ENCODE measurements at regions not wholly inside any gene's neighbourhood (a gene's known extent, or its start where the extent isn't known, plus 50 kb on each side); places are given as distances from the start of the nearest gene placed in this dataset.

DNA sequence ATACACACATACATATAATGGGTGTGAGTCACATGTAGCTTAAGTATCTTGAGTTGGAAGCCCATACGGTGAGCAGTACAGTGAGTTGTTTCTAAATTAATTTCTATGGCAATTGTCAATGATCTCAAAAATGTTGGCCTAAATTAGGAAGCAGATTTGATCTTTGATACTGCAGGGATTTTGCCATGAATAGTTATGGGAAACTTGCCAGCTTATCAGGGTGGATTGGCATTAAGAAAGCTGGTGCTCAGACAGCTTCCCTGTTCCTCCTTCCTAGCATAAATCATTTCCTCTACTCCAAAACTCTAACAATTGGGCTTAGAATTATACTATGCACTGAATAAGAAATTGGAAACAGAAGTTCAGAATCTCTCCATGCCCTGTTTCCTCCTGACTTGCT is 150.9 kb upstream of the FRMD6 start:
- Histone ChIP-seq H3K4me1 (peaks cover under 1% of the 10 kb centered on the region; the same call in 1 of the 2 replicates), H3K9me3 (no peaks in the 10 kb centered on the region), H3K27me3 (no peaks in the 10 kb centered on the region), H3K4me3 (ENCODE audit: low read depth, low read length) (no peak overlapping the region), H3K36me3 (no peaks in the 10 kb centered on the region)
- no peak for DNase-seq
- TF ChIP-seq, protein P1, sequence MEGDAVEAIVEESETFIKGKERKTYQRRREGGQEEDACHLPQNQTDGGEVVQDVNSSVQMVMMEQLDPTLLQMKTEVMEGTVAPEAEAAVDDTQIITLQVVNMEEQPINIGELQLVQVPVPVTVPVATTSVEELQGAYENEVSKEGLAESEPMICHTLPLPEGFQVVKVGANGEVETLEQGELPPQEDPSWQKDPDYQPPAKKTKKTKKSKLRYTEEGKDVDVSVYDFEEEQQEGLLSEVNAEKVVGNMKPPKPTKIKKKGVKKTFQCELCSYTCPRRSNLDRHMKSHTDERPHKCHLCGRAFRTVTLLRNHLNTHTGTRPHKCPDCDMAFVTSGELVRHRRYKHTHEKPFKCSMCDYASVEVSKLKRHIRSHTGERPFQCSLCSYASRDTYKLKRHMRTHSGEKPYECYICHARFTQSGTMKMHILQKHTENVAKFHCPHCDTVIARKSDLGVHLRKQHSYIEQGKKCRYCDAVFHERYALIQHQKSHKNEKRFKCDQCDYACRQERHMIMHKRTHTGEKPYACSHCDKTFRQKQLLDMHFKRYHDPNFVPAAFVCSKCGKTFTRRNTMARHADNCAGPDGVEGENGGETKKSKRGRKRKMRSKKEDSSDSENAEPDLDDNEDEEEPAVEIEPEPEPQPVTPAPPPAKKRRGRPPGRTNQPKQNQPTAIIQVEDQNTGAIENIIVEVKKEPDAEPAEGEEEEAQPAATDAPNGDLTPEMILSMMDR (IDR thresholded peaks at IDR 0.05; ENCODE audit: low read depth, low read length): no peak

DNA sequence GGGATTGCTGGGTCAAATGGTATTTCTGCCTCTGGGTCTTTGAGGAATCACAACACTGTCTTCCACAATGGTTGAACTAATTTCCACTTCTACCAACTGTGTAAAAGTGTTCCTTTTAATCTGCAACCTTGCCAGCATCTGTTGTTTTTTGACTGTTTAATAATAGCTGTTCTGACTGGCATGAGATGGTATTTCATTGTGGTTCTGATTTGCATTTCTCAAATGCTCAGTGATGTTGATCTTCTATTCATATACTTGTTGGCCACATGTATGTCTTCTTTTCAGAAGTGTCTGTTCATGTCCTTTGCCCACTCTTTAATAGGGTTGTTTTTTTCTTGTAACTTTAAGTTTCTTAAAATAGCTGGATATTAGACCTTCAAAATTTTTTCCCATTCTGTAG is 150.0 kb upstream of the FRMD6 start:
- no peaks in the 10 kb centered on the region for H3K36me3 ChIP-seq
- DNase-seq: no peak
- H3K27me3 ChIP-seq: no peaks in the 10 kb centered on the region
- peaks cover 9% of the 10 kb centered on the region for H3K4me1 ChIP-seq
- H3K4me3 ChIP-seq (ENCODE audit: low read depth, low read length): no peak overlapping the region
- TF ChIP-seq, protein P1 (IDR thresholded peaks at IDR 0.05; ENCODE audit: low read depth, low read length): no peak
- no peaks in the 10 kb centered on the region for H3K9me3 ChIP-seq

DNA sequence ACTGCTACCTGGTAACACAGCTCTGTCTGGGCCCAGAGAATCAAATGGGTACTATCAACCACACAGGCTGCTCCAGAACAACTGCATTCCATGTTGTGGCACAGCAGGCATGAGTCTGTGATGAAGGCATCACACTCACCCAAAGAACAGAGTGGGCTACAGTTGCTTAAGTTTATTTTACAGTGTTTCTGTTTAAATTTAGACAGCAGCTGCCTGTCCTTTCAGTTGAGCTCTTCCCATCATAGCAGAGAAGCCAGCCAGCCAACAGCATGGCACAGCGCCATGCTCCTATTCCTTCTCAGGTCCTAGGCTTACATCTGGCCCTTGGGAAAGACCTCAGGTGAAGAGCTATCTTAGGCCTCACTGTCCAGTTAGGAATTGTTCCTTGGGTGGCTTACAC is 147.0 kb upstream of the FRMD6 start:
- TF ChIP-seq, protein P1 (IDR thresholded peaks at IDR 0.05; ENCODE audit: low read depth, low read length): no peak
- Histone ChIP-seq H3K4me1 (peaks cover 26% of the 10 kb centered on the region), H3K27me3 (no peaks in the 10 kb centered on the region), H3K4me3 (ENCODE audit: low read depth, low read length) (no peak overlapping the region), H3K9me3 (no peaks in the 10 kb centered on the region), H3K36me3 (no peaks in the 10 kb centered on the region)
- DNase-seq: no peak

DNA sequence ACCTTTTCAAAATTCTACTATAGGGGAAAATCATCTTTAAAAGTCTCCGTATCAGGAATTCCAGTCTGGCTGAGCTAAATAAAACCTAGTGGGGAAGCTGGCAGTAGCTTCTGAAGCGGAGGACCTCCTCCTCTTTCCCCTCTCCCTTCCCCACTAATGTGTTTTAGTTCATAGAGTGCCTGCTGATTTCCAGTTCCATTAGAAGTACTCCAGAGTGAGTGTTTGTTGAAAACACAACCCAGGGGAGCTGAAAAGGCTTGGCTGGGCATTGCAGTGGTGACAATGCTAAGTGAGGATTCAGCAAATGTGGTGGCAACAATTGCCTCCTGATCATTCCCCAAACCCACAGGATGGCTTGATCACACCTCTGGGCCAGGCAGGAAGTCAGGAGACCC is 144.2 kb upstream of the FRMD6 start:
- Histone ChIP-seq H3K27me3 (no peaks in the 10 kb centered on the region), H3K4me3 (ENCODE audit: low read depth, low read length) (no peak overlapping the region; the same call in 1 of the 2 replicates)
- DNase-seq: peak; percentile 36

DNA sequence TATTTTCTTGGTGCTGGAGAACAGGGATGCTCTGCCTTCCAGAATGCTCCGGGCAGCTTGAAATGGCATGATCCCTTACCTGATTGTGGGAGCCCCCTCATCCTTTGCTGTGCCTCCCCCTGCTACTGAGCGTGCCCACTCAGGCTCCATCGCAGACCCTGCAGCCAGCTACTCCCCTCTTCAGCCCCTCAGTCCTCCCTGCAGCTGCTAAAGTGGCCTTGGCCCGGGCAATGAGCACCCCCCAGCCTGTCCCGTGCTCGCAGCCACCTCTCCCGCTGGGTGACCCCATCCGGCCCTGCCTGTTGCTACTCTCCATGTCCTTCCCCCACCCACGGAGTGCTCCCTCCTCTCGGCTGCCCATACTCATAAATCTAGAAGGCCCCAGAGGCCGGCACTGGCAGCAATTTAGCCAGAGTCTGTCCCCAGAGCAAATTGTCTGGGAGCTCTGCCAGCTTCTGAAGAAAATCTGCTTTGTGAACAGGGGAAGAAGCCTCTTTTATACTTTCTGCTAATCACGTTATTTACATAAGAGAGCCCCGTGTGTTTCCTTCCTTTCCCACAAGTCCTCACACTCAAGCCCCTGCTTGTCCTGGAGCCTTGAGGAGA is 143.7 kb upstream of the FRMD6 start:
- Histone ChIP-seq H3K27me3 (no peaks in the 10 kb centered on the region), H3K9me3 (no peaks in the 10 kb centered on the region), H3K36me3 (no peaks in the 10 kb centered on the region), H3K4me3 (ENCODE audit: low read depth, low read length) (peak overlapping the region; percentile 23), H3K4me1 (peaks cover 36% of the 10 kb centered on the region)
- DNase-seq: peak; percentile 88
- TF ChIP-seq, protein P1 (IDR thresholded peaks at IDR 0.05; ENCODE audit: low read depth, low read length): no peak

More for the DNA sequence above, 144.2 kb upstream of the FRMD6 start:
- H3K9me3 ChIP-seq: no peaks in the 10 kb centered on the region
- TF ChIP-seq, protein P1 (IDR thresholded peaks at IDR 0.05; ENCODE audit: low read depth, low read length): no peak
- peaks cover 36% of the 10 kb centered on the region for H3K4me1 ChIP-seq
- H3K36me3 ChIP-seq: no peaks in the 10 kb centered on the region

DNA sequence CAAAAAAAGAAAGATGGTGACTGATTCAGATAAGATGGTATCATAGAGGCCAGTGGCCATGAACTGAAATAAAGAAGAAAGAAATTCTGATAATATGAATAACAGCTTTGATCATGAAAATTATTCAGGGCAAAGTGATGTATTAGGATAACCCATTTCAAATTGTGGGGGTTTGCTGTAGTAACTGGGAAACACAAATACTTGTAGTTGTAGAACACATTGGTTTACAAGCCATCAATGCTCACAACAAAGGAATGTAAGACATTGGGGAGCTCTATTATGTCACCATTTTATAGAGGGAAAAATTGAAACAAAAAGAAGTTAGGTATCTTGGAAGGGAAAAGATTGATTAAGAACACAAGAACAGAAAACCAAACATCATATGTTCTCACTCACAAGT is 140.4 kb upstream of the FRMD6 start:
- no peak for DNase-seq
- peaks cover 34% of the 10 kb centered on the region for H3K4me1 ChIP-seq
- TF ChIP-seq, protein P1 (IDR thresholded peaks at IDR 0.05; ENCODE audit: low read depth, low read length): no peak
- H3K36me3 ChIP-seq: no peaks in the 10 kb centered on the region
- H3K9me3 ChIP-seq: no peaks in the 10 kb centered on the region
- no peak overlapping the region for H3K4me3 ChIP-seq (ENCODE audit: low read depth, low read length)
- no peaks in the 10 kb centered on the region for H3K27me3 ChIP-seq

All from BE2C (cell line).